Gastrocnemius medialis (tissue), 4 donors: ENCODE measurements at regions not wholly inside any gene's neighbourhood (a gene's known extent, or its start where the extent isn't known, plus 50 kb on each side); places are given as distances from the start of the nearest gene placed in this dataset.
"Not testable (repeated sequence)": the region's sequence is repeated elsewhere in the genome, so short reads cannot be mapped to it uniquely, and the experiment has no call there.

Experiments
- CTCF ChIP-seq, 5 experiments: fragments of 450-650 bp in 3 of 5; fragments of 200-600 bp in 2 of 5; sonication (generic) in 2 of 5; IDR thresholded peaks in 4 of 5; conservative IDR thresholded peaks in 1 of 5; 1 replicate in 4 of 5; 2 replicates in 1 of 5; pipeline ENCODE4 v1.5.1; 2016 to 2019; ENCODE audit warnings: antibody characterized with exemption in 5 of 5, mild to moderate bottlenecking in 3 of 5, moderate library complexity in 3 of 5
- POLR2A ChIP-seq, 2 donors: fragments of 450-650 bp; IDR thresholded peaks; one replicate each; pipeline ENCODE4 v1.6.1; 2017; ENCODE audit warnings: antibody characterized with exemption in 2 of 2, mild to moderate bottlenecking in 2 of 2, moderate library complexity in 2 of 2

GRCh38 chr9:85160944-85161343, 491.4 kb downstream of the NTRK2 start:
- not testable (repeated sequence) for TF ChIP-seq POLR2A (IDR thresholded peaks at IDR 0.05); CTCF (IDR thresholded peaks at IDR 0.05 in 4 of 5, conservative IDR thresholded peaks at IDR 0.05 in 1 of 5)
